ENCODE measurements at regions not wholly inside any gene's neighbourhood (a gene's known extent, or its start where the extent isn't known, plus 50 kb on each side); places are given as distances from the start of the nearest gene placed in this dataset.
"Not testable (repeated sequence)": the region's sequence is repeated elsewhere in the genome, so short reads cannot be mapped to it uniquely, and the experiment has no call there.

DNA sequence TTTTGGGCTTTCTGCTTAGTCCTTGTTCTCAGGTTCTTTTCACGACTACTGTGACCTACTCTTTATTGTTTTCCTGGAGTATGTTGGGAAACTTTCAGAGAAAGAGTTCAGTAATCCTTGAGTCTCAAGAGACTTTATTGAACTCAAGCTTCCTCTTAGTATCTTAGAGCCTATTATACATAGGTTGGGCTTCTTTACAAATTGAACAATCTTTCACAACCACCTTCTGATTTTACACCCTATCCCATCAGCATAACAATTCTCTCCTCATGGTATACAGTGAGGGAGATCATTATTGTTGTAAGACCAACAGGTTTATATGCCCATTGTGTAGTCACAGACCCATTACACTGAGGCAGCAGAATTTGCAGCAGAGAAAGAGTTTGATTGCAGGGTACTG, 193.2 kb upstream of the IGF1 start:
- Histone ChIP-seq H3K36me3 (replicated peaks) (no peaks in the 10 kb centered on the region), H3K27me3 (ENCODE audit: low read depth) (no peaks in the 10 kb centered on the region), H3K4me3 (no peak overlapping the region), H3K9me3 (no peaks in the 10 kb centered on the region), H3K4me1 (no peaks in the 10 kb centered on the region)
- DNase-seq (ENCODE audit: low spot score in 2 of 2), result no peak
- in situ Hi-C loops (cut with MboI; ENCODE audit: low sequenced_read_pairs), result no loop called here

- H3K4me1 ChIP-seq; H3K27me3 ChIP-seq (ENCODE audit: low read depth); H3K9me3 ChIP-seq; H3K4me3 ChIP-seq; H3K36me3 ChIP-seq (replicated peaks); DNase-seq (ENCODE audit: low spot score in 2 of 2); in situ Hi-C loops (cut with MboI; ENCODE audit: low sequenced_read_pairs): not testable (repeated sequence)
Measured at GRCh38 chr12:102672212-102672611, 191.8 kb upstream of the IGF1 start.

GRCh38 chr12:102669056-102669455, 188.7 kb upstream of the IGF1 start:
- DNase-seq (ENCODE audit: low spot score in 2 of 2), result no peak
- in situ Hi-C loops (cut with MboI; ENCODE audit: low sequenced_read_pairs), result no loop called here
- no peaks in the 10 kb centered on the region for H3K27me3 ChIP-seq (ENCODE audit: low read depth)
- no peaks in the 10 kb centered on the region for H3K4me1 ChIP-seq
- no peaks in the 10 kb centered on the region for H3K9me3 ChIP-seq
- no peak overlapping the region for H3K4me3 ChIP-seq
- no peaks in the 10 kb centered on the region for H3K36me3 ChIP-seq (replicated peaks)

DNA sequence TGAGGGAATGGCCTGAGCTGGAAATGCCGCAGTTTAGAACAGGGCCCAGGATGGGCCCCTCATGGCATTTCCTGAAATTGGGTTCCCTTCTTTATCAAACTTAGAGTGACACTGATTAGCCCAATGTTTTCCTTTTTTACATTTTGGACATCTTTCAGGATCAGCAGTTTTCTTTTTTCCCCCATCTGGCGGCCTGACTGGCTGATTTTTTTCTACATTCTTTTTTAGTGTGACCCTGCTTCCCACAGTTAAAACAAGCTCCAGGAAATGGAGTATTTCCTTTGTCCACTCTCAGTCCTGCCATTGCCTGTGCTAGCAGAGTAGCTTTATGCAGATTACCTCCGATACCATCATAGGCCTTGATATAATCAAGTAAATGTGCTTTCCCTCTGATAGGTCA, 185.8 kb upstream of the IGF1 start:
- DNase-seq (ENCODE audit: low spot score in 2 of 2); H3K4me3 ChIP-seq; H3K4me1 ChIP-seq; H3K36me3 ChIP-seq (replicated peaks); H3K9me3 ChIP-seq; H3K27me3 ChIP-seq (ENCODE audit: low read depth); in situ Hi-C loops (cut with MboI; ENCODE audit: low sequenced_read_pairs): not testable (repeated sequence)

GRCh38 chr12:102659200-102659911, 179.0 kb upstream of the IGF1 start:
- no peaks in the 10 kb centered on the region for H3K4me1 ChIP-seq
- no peak overlapping the region for H3K4me3 ChIP-seq
- H3K36me3 ChIP-seq (replicated peaks), result no peaks in the 10 kb centered on the region
- in situ Hi-C loops (cut with MboI; ENCODE audit: low sequenced_read_pairs), result no loop called here
- H3K9me3 ChIP-seq, result no peaks in the 10 kb centered on the region; the same call in 1 of the 2 replicates
- DNase-seq (ENCODE audit: low spot score in 2 of 2), result peak in 1 of 2 experiments; percentile 7
- no peaks in the 10 kb centered on the region for H3K27me3 ChIP-seq (ENCODE audit: low read depth)

DNA sequence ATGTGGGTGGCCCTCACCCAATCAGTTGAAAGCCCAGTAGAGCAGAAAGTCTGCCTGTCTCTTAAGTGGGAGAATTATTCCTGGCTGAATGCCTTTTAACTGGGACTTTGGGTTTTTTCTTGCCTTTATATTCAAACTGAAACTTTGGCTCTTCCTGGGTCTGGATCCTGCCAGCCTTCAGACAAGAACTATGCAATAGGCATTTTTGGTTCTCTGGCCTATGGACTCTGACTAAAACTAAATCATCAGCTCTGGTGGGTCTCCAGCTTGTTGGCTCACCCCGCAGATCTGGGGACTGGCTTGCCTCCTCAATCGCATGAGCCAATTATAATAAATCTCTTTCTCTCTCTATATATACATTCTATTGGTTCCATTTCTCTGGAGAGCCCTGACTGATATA, 173.0 kb upstream of the IGF1 start:
- no peaks in the 10 kb centered on the region for H3K36me3 ChIP-seq (replicated peaks)
- in situ Hi-C loops (cut with MboI; ENCODE audit: low sequenced_read_pairs), result no loop called here
- no peaks in the 10 kb centered on the region; the same call in 1 of the 2 replicates for H3K9me3 ChIP-seq
- H3K27me3 ChIP-seq (ENCODE audit: low read depth), result no peaks in the 10 kb centered on the region; the same call in 1 of the 2 replicates
- H3K4me3 ChIP-seq, result no peak overlapping the region
- DNase-seq (ENCODE audit: low spot score in 2 of 2), result no peak
- no peaks in the 10 kb centered on the region for H3K4me1 ChIP-seq

DNA sequence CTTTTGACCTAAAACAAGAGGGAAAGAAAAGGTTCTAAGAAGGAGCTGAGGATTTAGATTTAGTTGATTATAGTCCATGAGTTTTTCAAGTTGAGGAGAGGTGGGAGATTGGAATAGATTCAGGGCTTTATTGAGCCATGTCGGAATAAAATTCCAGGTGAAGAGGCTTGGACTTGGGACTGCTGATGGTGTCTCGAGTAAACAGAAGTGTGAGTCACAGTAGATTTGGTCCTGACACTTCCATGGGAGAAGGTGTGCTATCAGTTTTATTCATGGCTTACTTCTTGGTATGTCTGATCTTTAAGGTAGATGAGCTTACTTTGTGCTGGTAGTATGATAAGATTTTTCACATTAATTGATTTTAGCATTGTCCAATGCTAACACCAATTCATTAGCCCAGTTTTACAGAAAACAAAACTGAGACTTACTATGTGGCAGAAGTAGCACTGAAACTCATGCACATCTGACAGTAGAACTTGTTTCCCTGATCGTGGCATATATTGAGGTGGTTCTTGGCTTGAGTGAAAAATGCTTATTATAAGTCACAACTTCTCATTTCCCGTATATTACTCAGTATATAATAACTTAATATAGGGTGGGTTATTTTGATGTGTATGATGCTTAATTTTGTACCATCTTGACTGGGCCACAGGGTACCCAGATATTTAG, 172.4 kb upstream of the IGF1 start:
- H3K36me3 ChIP-seq (replicated peaks), result no peaks in the 10 kb centered on the region
- H3K4me1 ChIP-seq, result no peaks in the 10 kb centered on the region
- in situ Hi-C loops (cut with MboI; ENCODE audit: low sequenced_read_pairs), result no loop called here
- no peak for DNase-seq (ENCODE audit: low spot score in 2 of 2)
- H3K27me3 ChIP-seq (ENCODE audit: low read depth), result no peaks in the 10 kb centered on the region; the same call in 1 of the 2 replicates
- H3K4me3 ChIP-seq, result no peak overlapping the region
- H3K9me3 ChIP-seq, result no peaks in the 10 kb centered on the region

GRCh38 chr12:102645968-102646367, 165.6 kb upstream of the IGF1 start:
- no peaks in the 10 kb centered on the region for H3K4me1 ChIP-seq
- in situ Hi-C loops (cut with MboI; ENCODE audit: low sequenced_read_pairs), result no loop called here

GRCh38 chr12:102643879-102644575, 163.7 kb upstream of the IGF1 start:
- no peak overlapping the region for H3K4me3 ChIP-seq
- DNase-seq (ENCODE audit: low spot score in 2 of 2), result no peak
- H3K36me3 ChIP-seq (replicated peaks), result no peaks in the 10 kb centered on the region
- in situ Hi-C loops (cut with MboI; ENCODE audit: low sequenced_read_pairs), result no loop called here
- no peaks in the 10 kb centered on the region for H3K27me3 ChIP-seq (ENCODE audit: low read depth)
- no peaks in the 10 kb centered on the region for H3K4me1 ChIP-seq
- H3K9me3 ChIP-seq, result no peaks in the 10 kb centered on the region

More at GRCh38 chr12:102645968-102646367, 165.6 kb upstream of the IGF1 start:
- Histone ChIP-seq H3K4me3 (no peak overlapping the region), H3K9me3 (no peaks in the 10 kb centered on the region), H3K36me3 (replicated peaks) (no peaks in the 10 kb centered on the region), H3K27me3 (ENCODE audit: low read depth) (no peaks in the 10 kb centered on the region)
- DNase-seq (ENCODE audit: low spot score in 2 of 2), result no peak

- Histone ChIP-seq H3K36me3 (replicated peaks) (no peaks in the 10 kb centered on the region), H3K4me3 (no peak overlapping the region), H3K27me3 (ENCODE audit: low read depth) (no peaks in the 10 kb centered on the region), H3K9me3 (no peaks in the 10 kb centered on the region), H3K4me1 (no peaks in the 10 kb centered on the region)
- in situ Hi-C loops (cut with MboI; ENCODE audit: low sequenced_read_pairs), result no loop called here
- no peak for DNase-seq (ENCODE audit: low spot score in 2 of 2)
Measured at GRCh38 chr12:102642199-102642598, 161.8 kb upstream of the IGF1 start.

DNA sequence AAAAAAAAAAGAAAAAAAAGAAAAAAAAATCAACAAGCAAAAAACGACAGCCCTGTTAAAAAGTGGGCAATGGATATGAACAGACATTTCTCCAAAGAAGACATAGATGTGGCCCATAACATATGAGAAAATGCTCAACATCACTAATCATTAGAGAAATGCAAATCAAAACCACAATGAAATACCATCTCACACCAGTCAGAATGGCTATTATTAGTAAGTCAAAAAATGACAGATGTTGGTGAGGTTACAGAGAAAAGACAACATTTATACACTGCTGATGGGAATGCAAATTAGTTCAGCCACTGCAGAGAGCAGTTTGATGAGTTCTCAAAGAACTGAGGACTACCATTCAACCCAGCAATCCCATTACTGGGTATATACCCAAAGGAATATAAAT, 160.3 kb upstream of the IGF1 start:
- H3K36me3 ChIP-seq (replicated peaks); H3K4me3 ChIP-seq; H3K27me3 ChIP-seq (ENCODE audit: low read depth); in situ Hi-C loops (cut with MboI; ENCODE audit: low sequenced_read_pairs); DNase-seq (ENCODE audit: low spot score in 2 of 2); H3K4me1 ChIP-seq; H3K9me3 ChIP-seq: not testable (repeated sequence)

GRCh38 chr12:102638777-102639176, 158.4 kb upstream of the IGF1 start:
- H3K27me3 ChIP-seq (ENCODE audit: low read depth), result no peaks in the 10 kb centered on the region
- H3K9me3 ChIP-seq, result no peaks in the 10 kb centered on the region
- no peaks in the 10 kb centered on the region for H3K36me3 ChIP-seq (replicated peaks)
- no peak for DNase-seq (ENCODE audit: low spot score in 2 of 2)
- in situ Hi-C loops (cut with MboI; ENCODE audit: low sequenced_read_pairs), result no loop called here
- H3K4me1 ChIP-seq, result no peaks in the 10 kb centered on the region
- no peak overlapping the region for H3K4me3 ChIP-seq

DNA sequence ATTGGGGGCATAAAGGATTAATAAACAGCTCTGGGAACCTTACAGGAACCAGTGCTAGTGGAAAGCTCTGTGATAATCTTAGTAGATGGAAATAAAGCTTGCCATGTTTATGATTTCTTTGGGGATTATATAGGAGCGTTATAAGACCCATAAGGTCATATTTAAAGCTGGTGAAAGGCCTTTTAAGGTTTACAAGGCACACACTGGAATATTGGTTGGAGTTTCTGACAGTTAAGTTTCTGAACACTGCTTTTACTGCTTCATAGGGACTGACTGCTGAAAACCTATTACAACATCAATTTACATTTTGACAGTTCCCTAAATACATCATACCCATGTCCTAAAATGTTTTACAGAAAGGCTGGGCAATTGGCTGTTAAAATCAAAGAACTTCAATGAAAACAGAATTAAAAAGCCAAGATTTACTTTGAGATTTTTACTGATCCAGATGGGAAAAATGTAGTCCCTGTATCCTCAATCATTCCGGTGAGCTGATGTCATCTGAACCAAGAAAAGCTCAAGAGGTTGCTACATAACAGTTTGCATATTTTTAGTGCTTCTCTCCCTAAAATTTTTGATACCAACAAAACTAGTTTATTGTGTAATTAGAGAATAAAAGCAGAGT, 153.7 kb upstream of the IGF1 start:
- Histone ChIP-seq H3K9me3 (no peaks in the 10 kb centered on the region), H3K4me3 (no peak overlapping the region), H3K4me1 (no peaks in the 10 kb centered on the region), H3K36me3 (replicated peaks) (no peaks in the 10 kb centered on the region), H3K27me3 (ENCODE audit: low read depth) (no peaks in the 10 kb centered on the region)
- in situ Hi-C loops (cut with MboI; ENCODE audit: low sequenced_read_pairs), result no loop called here
- no peak for DNase-seq (ENCODE audit: low spot score in 2 of 2)

DNA sequence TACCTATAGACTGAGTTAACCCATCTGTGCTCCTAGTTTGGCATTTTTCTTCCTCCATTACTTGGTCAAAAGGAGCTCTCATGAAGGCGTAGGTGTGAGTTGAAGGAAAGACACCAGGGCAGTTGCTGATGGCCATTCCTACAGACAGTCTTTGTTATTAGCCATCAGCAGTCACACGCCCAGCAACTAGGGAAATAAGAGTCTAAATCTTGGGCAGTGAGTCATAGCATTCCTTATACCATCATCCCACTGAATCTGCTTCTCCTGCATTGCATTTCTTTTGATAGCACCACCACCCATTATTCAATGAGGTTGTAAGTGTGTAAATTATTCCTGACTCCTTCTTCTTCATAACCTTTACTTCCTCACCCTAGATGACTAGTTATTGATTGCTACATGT, 150.9 kb upstream of the IGF1 start:
- H3K36me3 ChIP-seq (replicated peaks), result no peaks in the 10 kb centered on the region
- no peaks in the 10 kb centered on the region for H3K27me3 ChIP-seq (ENCODE audit: low read depth)
- in situ Hi-C loops (cut with MboI; ENCODE audit: low sequenced_read_pairs), result no loop called here
- no peaks in the 10 kb centered on the region for H3K9me3 ChIP-seq
- DNase-seq (ENCODE audit: low spot score in 2 of 2), result no peak
- H3K4me3 ChIP-seq, result no peak overlapping the region
- H3K4me1 ChIP-seq, result no peaks in the 10 kb centered on the region

Measured in HAP-1 (cell line).